ENCODE measurements at regions not wholly inside any gene's neighbourhood (a gene's known extent, or its start where the extent isn't known, plus 50 kb on each side); places are given as distances from the start of the nearest gene placed in this dataset.
"Not testable (repeated sequence)": the region's sequence is repeated elsewhere in the genome, so short reads cannot be mapped to it uniquely, and the experiment has no call there.

- DNase-seq, result peak; percentile 14
These were observed 121.1 kb upstream of the NANOGP8 start for GRCh38 chr15:35206060-35206675.

- DNase-seq, result no peak
These were observed 113.1 kb upstream of the NANOGP8 start for GRCh38 chr15:35198197-35198596.

GRCh38 chr15:35197754-35198153 lies 112.7 kb upstream of the NANOGP8 start:
- no peak for DNase-seq

- no peak for DNase-seq
These were observed 112.2 kb upstream of the NANOGP8 start for GRCh38 chr15:35197306-35197705.

GRCh38 chr15:35196273-35196672 lies 111.2 kb upstream of the NANOGP8 start:
- DNase-seq, result no peak

- DNase-seq, result no peak
These were observed 110.6 kb upstream of the NANOGP8 start for GRCh38 chr15:35195649-35196048.

GRCh38 chr15:35195031-35195430 lies 109.9 kb upstream of the NANOGP8 start:
- no peak for DNase-seq

GRCh38 chr15:35194296-35194695 lies 109.2 kb upstream of the NANOGP8 start:
- no peak for DNase-seq

- DNase-seq, result no peak
These were observed 106.7 kb upstream of the NANOGP8 start for GRCh38 chr15:35191783-35192182.

GRCh38 chr15:35186346-35186745 lies 101.3 kb upstream of the NANOGP8 start:
- DNase-seq, result no peak

GRCh38 chr15:35184646-35185045 lies 99.6 kb upstream of the NANOGP8 start:
- no peak for DNase-seq

- DNase-seq, result no peak
These were observed 97.9 kb upstream of the NANOGP8 start for GRCh38 chr15:35182841-35183479.

GRCh38 chr15:35181538-35181937 lies 96.4 kb upstream of the NANOGP8 start:
- DNase-seq, result no peak

GRCh38 chr15:35179739-35180138 lies 94.6 kb upstream of the NANOGP8 start:
- DNase-seq, result no peak

GRCh38 chr15:35178186-35178585 lies 93.1 kb upstream of the NANOGP8 start:
- DNase-seq, result not testable (repeated sequence)

- DNase-seq, result no peak
These were observed 89.9 kb upstream of the NANOGP8 start for GRCh38 chr15:35174948-35175347.

GRCh38 chr15:35173444-35174118 lies 88.5 kb upstream of the NANOGP8 start:
- no peak for DNase-seq

GRCh38 chr15:35170207-35170606 lies 85.1 kb upstream of the NANOGP8 start:
- no peak for DNase-seq

GRCh38 chr15:35168464-35168863 lies 83.4 kb upstream of the NANOGP8 start:
- no peak for DNase-seq

- DNase-seq, result no peak
These were observed 82.6 kb upstream of the NANOGP8 start for GRCh38 chr15:35167675-35168074.

- no peak for DNase-seq
These were observed 81.8 kb upstream of the NANOGP8 start for GRCh38 chr15:35166730-35167359.

GRCh38 chr15:35161694-35162093 lies 76.6 kb upstream of the NANOGP8 start:
- DNase-seq, result no peak

- DNase-seq, result no peak
These were observed 74.1 kb upstream of the NANOGP8 start for GRCh38 chr15:35159170-35159569.

- DNase-seq, result no peak
These were observed 66.7 kb upstream of the NANOGP8 start for GRCh38 chr15:35151782-35152181.
